ENCODE measurements at regions not wholly inside any gene's neighbourhood (a gene's known extent, or its start where the extent isn't known, plus 50 kb on each side); places are given as distances from the start of the nearest gene placed in this dataset.

DNA sequence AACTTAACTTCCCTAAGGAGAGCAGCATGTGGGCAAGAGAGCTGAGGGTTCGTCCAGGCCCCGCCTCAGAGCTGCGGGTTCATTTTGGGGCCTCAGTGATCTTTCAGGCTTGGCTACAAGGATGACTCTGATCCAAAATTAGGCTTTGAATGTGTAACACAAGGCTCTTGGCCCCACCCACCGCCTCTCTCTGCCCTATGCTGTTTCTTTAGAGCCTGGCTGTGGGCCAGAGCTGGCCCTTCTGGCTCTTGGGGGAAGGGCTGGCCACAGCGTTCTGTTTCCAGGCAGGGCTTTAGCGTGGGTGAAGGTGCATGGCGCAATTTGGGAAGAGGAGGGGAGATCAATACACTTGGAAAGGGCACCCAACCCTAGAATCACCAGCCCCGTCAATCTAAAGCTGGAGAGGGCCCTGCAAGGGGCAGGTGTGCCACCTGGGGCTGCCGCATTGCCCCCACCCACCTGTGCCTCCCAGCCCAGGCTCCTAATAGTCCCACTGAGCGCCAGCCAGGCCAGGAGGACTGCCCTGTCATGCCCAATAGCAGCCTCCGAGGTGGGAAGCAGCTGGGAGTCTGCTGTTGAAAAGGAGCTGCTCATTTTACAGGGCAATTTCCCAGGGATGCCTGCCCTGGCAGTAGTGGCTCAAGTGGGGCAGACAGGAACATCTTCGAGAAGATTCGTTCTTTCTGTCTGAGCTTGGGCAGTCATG lies 84.5 kb upstream of the MAML3 start (continued):
- TF ChIP-seq, protein P1, sequence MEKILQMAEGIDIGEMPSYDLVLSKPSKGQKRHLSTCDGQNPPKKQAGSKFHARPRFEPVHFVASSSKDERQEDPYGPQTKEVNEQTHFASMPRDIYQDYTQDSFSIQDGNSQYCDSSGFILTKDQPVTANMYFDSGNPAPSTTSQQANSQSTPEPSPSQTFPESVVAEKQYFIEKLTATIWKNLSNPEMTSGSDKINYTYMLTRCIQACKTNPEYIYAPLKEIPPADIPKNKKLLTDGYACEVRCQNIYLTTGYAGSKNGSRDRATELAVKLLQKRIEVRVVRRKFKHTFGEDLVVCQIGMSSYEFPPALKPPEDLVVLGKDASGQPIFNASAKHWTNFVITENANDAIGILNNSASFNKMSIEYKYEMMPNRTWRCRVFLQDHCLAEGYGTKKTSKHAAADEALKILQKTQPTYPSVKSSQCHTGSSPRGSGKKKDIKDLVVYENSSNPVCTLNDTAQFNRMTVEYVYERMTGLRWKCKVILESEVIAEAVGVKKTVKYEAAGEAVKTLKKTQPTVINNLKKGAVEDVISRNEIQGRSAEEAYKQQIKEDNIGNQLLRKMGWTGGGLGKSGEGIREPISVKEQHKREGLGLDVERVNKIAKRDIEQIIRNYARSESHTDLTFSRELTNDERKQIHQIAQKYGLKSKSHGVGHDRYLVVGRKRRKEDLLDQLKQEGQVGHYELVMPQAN (conservative IDR thresholded peaks at IDR 0.05), result no peak
- TF ChIP-seq IKZF1 (conservative IDR thresholded peaks at IDR 0.05), result no peak
- no peak for TF ChIP-seq SRF (IDR thresholded peaks at IDR 0.05; ENCODE audit: low read depth in 2 of 2, low read length in 2 of 2)

DNA sequence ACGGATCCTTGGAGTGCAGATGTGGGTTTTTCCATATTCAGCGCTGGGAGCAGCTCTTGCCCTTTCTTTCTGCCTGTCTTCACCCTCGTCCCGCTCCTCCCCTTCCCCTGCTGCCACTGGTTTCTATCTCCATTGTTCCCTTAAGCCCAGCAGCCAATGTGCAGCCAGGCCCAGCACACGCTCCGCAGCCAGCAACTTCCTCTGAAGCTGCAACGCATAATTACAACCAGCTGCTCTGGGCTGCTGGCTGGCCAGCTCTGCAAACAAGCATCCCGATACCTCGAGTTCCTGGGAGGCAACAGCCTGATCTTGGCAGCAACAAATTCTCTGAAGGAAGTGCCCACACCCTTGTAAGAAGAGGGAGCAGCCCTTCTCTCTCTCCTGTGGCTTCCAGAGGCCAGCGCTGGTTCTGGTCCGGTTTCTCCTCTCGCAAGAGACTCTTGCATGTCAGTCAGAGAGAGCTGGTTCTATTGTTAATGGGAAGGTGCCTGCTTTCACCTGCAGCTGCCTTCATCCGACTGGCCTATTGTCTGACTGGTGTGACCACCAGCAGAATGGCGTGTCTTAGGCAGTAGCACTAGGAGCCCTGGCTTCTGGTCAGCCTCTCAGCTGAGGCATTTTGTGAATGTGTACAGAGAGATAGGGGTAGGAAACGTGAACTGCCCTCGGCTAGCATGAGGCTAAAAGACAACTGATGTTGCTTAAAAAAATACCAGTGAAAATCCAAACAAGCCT lies 83.8 kb upstream of the MAML3 start:
- ChIA-PET POLR2A (no interaction called here), CTCF (interaction anchor here (1.1 to 1.4 kb wide), 2 partner anchors 10 to 16 kb away, joined by 3 read pairs; no protein-coding TSS in a partner anchor), RAD21 (ENCODE audit: unreplicated experiment) (no interaction called here), SMC1A (ENCODE audit: uncharacterized antibody, unreplicated experiment) (interaction anchor here (0.7 to 1.1 kb wide), 2 partner anchors 18 to 40 kb away, joined by 3 to 4 read pairs; no protein-coding TSS in a partner anchor)
- H3K4me1 ChIP-seq (ENCODE audit: control insufficient read depth, insufficient read depth, low read length), result peaks cover 4% of the 10 kb centered on the region
- H4K20me1 ChIP-seq (ENCODE audit: control insufficient read depth, insufficient read depth), result no peaks in the 10 kb centered on the region
- ATAC-seq, result no peak
- no peaks in the 10 kb centered on the region for H3K79me2 ChIP-seq (ENCODE audit: control insufficient read depth, insufficient read depth, low read length)
- no peak overlapping the region for H3K4me3 ChIP-seq
- H3K9ac ChIP-seq (ENCODE audit: control insufficient read depth, insufficient read depth, low read length), result no peak overlapping the region
- intact Hi-C loops (cut with micrococcal nuclease; ENCODE audit: unreplicated experiment) (no loop called here), in situ Hi-C loops (cut with MboI) (no loop called here)
- no peak for FAIRE-seq
- H3K4me2 ChIP-seq (ENCODE audit: control insufficient read depth, insufficient read depth), result no peak overlapping the region
- no peaks in the 10 kb centered on the region for H3K36me3 ChIP-seq (ENCODE audit: control insufficient read depth in 2 of 2, insufficient read depth in 2 of 2, low read length in 1 of 2)
- peaks cover 4 to 7% of the 10 kb centered on the region in 2 experiments for H3K27me3 ChIP-seq (replicated peaks in 1 of 2; ENCODE audit: control insufficient read depth in 2 of 2, insufficient read depth in 2 of 2, low read length in 1 of 2)
- 33% methylated on average over 16 of the region's 16 CpGs for WGBS (ENCODE audit: insufficient coverage, insufficient replicate concordance, low lambda C conversion rate, missing lambda C conversion rate)
- no peak overlapping the region for H2AFZ ChIP-seq (ENCODE audit: control insufficient read depth, low read depth, low read length)
- no peaks in the 10 kb centered on the region for H3K9me3 ChIP-seq (replicated peaks; ENCODE audit: control insufficient read depth, insufficient read depth, low read length)
- no TSS peak for BruUV-seq (replicated peaks)
- no peak overlapping the region for H3K27ac ChIP-seq (ENCODE audit: control insufficient read depth, insufficient read depth)
- no peak for DNase-seq (ENCODE audit: low read depth, low spot score)
- TF ChIP-seq, protein P2, sequence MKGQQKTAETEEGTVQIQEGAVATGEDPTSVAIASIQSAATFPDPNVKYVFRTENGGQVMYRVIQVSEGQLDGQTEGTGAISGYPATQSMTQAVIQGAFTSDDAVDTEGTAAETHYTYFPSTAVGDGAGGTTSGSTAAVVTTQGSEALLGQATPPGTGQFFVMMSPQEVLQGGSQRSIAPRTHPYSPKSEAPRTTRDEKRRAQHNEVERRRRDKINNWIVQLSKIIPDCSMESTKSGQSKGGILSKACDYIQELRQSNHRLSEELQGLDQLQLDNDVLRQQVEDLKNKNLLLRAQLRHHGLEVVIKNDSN (IDR thresholded peaks at IDR 0.05; ENCODE audit: borderline replicate concordance, extremely low read length, insufficient read depth, low read depth, low read length), result no peak
- TF ChIP-seq, protein P3, sequence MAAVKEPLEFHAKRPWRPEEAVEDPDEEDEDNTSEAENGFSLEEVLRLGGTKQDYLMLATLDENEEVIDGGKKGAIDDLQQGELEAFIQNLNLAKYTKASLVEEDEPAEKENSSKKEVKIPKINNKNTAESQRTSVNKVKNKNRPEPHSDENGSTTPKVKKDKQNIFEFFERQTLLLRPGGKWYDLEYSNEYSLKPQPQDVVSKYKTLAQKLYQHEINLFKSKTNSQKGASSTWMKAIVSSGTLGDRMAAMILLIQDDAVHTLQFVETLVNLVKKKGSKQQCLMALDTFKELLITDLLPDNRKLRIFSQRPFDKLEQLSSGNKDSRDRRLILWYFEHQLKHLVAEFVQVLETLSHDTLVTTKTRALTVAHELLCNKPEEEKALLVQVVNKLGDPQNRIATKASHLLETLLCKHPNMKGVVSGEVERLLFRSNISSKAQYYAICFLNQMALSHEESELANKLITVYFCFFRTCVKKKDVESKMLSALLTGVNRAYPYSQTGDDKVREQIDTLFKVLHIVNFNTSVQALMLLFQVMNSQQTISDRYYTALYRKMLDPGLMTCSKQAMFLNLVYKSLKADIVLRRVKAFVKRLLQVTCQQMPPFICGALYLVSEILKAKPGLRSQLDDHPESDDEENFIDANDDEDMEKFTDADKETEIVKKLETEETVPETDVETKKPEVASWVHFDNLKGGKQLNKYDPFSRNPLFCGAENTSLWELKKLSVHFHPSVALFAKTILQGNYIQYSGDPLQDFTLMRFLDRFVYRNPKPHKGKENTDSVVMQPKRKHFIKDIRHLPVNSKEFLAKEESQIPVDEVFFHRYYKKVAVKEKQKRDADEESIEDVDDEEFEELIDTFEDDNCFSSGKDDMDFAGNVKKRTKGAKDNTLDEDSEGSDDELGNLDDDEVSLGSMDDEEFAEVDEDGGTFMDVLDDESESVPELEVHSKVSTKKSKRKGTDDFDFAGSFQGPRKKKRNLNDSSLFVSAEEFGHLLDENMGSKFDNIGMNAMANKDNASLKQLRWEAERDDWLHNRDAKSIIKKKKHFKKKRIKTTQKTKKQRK (IDR thresholded peaks at IDR 0.05; ENCODE audit: low read depth, low read length), result no peak
- TF ChIP-seq CREB1 (IDR thresholded peaks at IDR 0.05; ENCODE audit: low read depth) (no peak), SMAD1 (IDR thresholded peaks at IDR 0.05; ENCODE audit: low read depth, partially characterized antibody) (no peak), RELA (IDR thresholded peaks at IDR 0.05; ENCODE audit: borderline replicate concordance, partially characterized antibody) (no peak), EP300 (IDR thresholded peaks at IDR 0.05; ENCODE audit: borderline replicate concordance in 1 of 2, control insufficient read depth in 1 of 2, low read depth in 2 of 2, low read length in 2 of 2) (no peak), RCOR1 (conservative IDR thresholded peaks at IDR 0.05; ENCODE audit: low read depth, low read length) (no peak), MTA3 (IDR thresholded peaks at IDR 0.05; ENCODE audit: borderline replicate concordance, low read length) (no peak)

Data from GM12878 (cell line).